Mesothelial cell of epicardium (in vitro differentiated cells): ENCODE measurements at regions not wholly inside any gene's neighbourhood (a gene's known extent, or its start where the extent isn't known, plus 50 kb on each side); places are given as distances from the start of the nearest gene placed in this dataset.
"Not testable (repeated sequence)": the region's sequence is repeated elsewhere in the genome, so short reads cannot be mapped to it uniquely, and the experiment has no call there.

ENCODE experiments used
- DNase-seq, 2 experiments: peaks; one replicate each; pipeline ENCODE4 v3.0.0; 2021; ENCODE audit warnings: low spot score in 2 of 2; ENCODE audit not compliant: unreplicated experiment in 2 of 2
- H3K27ac Mint-ChIP-seq: 2 replicates; pipeline ENCODE4 v1.8.0; 2021; ENCODE audit warnings: mixed read lengths
- H3K27me3 Mint-ChIP-seq: 2 replicates; pipeline ENCODE4 v1.8.0; 2021; ENCODE audit warnings: low read depth, mixed read lengths
- H3K36me3 Mint-ChIP-seq: 2 replicates; pipeline ENCODE4 v1.8.0; 2021; ENCODE audit warnings: mixed read lengths
- H3K4me1 Mint-ChIP-seq: 2 replicates; pipeline ENCODE4 v1.8.0; 2021; ENCODE audit warnings: mixed read lengths
- H3K4me3 Mint-ChIP-seq: 2 replicates; pipeline ENCODE4 v1.8.0; 2021; ENCODE audit warnings: mild to moderate bottlenecking, moderate library complexity, mixed read lengths
- H3K9me3 Mint-ChIP-seq: 2 replicates; pipeline ENCODE4 v1.8.0; 2021; ENCODE audit warnings: mixed read lengths
- TF ChIP-seq, protein P1 (sequence below): fragments of 200-600 bp; sonication (generic); IDR thresholded peaks from one replicate; pipeline ENCODE4 v1.5.0; 2021; ENCODE audit warnings: antibody characterized with exemption; ENCODE audit not compliant: unreplicated experiment

DNA sequence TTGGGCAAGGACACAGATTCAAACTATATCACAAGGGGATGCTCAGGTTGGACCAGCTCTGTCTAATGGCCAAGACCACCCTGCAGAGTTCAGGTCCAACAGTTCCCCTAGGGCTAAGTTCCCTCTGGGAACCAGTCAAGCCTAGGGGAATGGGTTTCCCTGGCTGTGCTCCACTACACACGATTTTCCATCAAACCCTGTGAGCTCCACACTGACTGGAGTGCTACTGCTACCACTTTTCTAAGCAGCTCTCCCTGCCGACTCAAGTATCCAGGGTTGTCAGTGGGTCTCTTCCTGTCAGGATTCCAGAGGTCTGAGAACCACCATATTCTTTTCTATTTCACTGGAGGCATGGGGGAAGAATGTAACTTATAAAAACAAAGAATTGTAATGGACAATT is 280.4 kb upstream of the COL3A1 start:
- DNase-seq, result no peak
- peaks cover 33% of the 10 kb centered on the region for H3K36me3 Mint-ChIP-seq
- H3K4me1 Mint-ChIP-seq, result peaks cover 45% of the 10 kb centered on the region
- H3K27ac Mint-ChIP-seq, result no peak overlapping the region
- no peak overlapping the region for H3K4me3 Mint-ChIP-seq
- TF ChIP-seq, protein P1, sequence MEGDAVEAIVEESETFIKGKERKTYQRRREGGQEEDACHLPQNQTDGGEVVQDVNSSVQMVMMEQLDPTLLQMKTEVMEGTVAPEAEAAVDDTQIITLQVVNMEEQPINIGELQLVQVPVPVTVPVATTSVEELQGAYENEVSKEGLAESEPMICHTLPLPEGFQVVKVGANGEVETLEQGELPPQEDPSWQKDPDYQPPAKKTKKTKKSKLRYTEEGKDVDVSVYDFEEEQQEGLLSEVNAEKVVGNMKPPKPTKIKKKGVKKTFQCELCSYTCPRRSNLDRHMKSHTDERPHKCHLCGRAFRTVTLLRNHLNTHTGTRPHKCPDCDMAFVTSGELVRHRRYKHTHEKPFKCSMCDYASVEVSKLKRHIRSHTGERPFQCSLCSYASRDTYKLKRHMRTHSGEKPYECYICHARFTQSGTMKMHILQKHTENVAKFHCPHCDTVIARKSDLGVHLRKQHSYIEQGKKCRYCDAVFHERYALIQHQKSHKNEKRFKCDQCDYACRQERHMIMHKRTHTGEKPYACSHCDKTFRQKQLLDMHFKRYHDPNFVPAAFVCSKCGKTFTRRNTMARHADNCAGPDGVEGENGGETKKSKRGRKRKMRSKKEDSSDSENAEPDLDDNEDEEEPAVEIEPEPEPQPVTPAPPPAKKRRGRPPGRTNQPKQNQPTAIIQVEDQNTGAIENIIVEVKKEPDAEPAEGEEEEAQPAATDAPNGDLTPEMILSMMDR, result no peak
- H3K27me3 Mint-ChIP-seq, result no peaks in the 10 kb centered on the region
- H3K9me3 Mint-ChIP-seq, result peaks cover 35% of the 10 kb centered on the region

DNA sequence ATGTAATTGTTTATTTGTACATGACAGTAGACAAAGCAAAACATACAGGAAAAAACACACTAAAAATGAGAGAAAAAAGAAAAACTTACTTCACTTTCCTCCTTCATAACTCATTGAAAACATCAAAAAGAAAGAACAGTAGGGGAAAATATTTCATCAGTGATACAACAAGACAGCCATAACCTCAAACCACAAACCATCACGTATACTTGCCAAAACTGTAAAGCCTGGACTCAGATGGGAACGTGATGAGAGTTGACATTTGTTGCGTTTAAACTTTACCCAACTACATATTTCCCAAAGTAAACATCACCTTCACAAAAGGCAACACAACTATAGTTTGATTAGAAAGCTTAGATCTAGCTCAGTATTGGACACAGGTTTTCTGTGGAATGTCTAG is 278.2 kb upstream of the COL3A1 start:
- Mint-ChIP-seq H3K4me3 (no peak overlapping the region), H3K36me3 (peaks cover 21% of the 10 kb centered on the region), H3K4me1 (peaks cover 45% of the 10 kb centered on the region), H3K27ac (peak overlapping the region; percentile 92), H3K9me3 (peaks cover 22% of the 10 kb centered on the region), H3K27me3 (no peaks in the 10 kb centered on the region)
- TF ChIP-seq, protein P1, result no peak
- DNase-seq, result no peak

DNA sequence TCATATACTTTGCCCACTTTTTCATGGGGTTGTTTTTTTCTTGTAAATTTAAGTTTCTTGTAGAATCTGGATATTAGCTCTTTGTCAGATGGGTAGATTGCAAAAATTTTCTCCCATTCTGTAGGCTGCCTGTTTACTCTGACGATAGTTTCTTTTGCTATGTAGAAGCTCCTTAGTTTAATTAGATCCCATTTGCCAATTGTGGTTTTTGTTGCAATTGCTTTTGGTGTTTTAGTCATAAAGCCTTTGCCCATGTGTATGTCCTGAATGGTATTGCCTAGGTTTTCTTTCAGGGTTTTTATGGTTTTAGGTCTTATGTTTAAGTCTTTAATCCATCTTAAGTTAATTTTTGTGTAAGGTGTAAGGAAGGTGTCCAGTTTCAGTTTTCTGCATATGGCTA is 276.0 kb upstream of the COL3A1 start:
- not testable (repeated sequence) for H3K4me3 Mint-ChIP-seq, H3K9me3 Mint-ChIP-seq, H3K27me3 Mint-ChIP-seq, DNase-seq, H3K36me3 Mint-ChIP-seq
- Mint-ChIP-seq H3K27ac (peak overlapping the region; percentile 9), H3K4me1 (peaks cover 49% of the 10 kb centered on the region)

- Mint-ChIP-seq H3K27me3 (no peaks in the 10 kb centered on the region), H3K27ac (peak overlapping the region; percentile 86), H3K4me1 (peaks cover 37% of the 10 kb centered on the region), H3K36me3 (peaks cover 12% of the 10 kb centered on the region), H3K9me3 (peaks cover 15% of the 10 kb centered on the region), H3K4me3 (no peak overlapping the region)
- TF ChIP-seq, protein P1, result no peak
- no peak for DNase-seq
These were observed 272.3 kb upstream of the COL3A1 start for GRCh38 chr2:188701836-188702235.

GRCh38 chr2:188705191-188705590 is 269.0 kb upstream of the COL3A1 start:
- no peak for DNase-seq
- peaks cover 40% of the 10 kb centered on the region for H3K9me3 Mint-ChIP-seq
- H3K27me3 Mint-ChIP-seq, result no peaks in the 10 kb centered on the region
- TF ChIP-seq, protein P1, result no peak
- peak overlapping the region; percentile 74 for H3K27ac Mint-ChIP-seq
- peaks cover 29% of the 10 kb centered on the region for H3K4me1 Mint-ChIP-seq
- no peak overlapping the region for H3K4me3 Mint-ChIP-seq
- peaks cover 24% of the 10 kb centered on the region for H3K36me3 Mint-ChIP-seq

DNA sequence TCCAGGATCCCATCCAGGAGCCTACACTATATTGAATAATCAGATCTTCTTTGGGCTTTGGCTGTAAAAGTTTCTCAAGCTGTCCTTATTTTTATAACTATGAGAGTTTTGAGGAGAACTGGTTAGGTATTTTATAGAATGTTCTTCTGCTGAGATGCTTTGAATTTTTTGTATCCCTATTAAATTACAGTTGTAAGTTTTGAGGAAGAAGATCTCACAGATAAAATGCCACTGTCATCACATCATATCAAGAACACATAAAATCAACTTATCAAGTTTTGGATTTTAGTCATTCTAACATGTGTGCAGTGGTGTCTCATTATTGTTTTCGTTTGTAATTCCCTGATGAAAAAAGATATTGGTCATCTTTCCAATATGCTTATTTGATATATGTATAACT is 260.2 kb upstream of the COL3A1 start:
- Mint-ChIP-seq H3K4me1 (peaks cover 2% of the 10 kb centered on the region), H3K4me3 (no peak overlapping the region), H3K27me3 (no peaks in the 10 kb centered on the region), H3K36me3 (peaks cover 47% of the 10 kb centered on the region), H3K9me3 (peaks cover 47% of the 10 kb centered on the region), H3K27ac (peak overlapping the region; percentile 26)
- DNase-seq, result no peak
- TF ChIP-seq, protein P1, result no peak
